ENCODE measurements at regions not wholly inside any gene's neighbourhood (a gene's known extent, or its start where the extent isn't known, plus 50 kb on each side); places are given as distances from the start of the nearest gene placed in this dataset.
A peak's percentile ranks its signal among the peaks of the same experiment; 100 is the strongest.

- H3K27ac Mint-ChIP-seq: no peak overlapping the region
- Histone ChIP-seq H3K9ac (ENCODE audit: insufficient read depth, low read length, poor library complexity, severe bottlenecking) (no peak overlapping the region), H3K27ac (ENCODE audit: low read depth in 1 of 2, low read length in 2 of 2) (no peak overlapping the region), H3K79me2 (ENCODE audit: insufficient read depth, low read length) (no peaks in the 10 kb centered on the region), H4K20me1 (ENCODE audit: insufficient read depth, low read length) (no peaks in the 10 kb centered on the region), H2AFZ (ENCODE audit: insufficient read depth, low read depth, low read length, poor library complexity, severe bottlenecking) (no peak overlapping the region), H3K9me3 (replicated peaks in 1 of 2; ENCODE audit: control insufficient read depth in 1 of 2, insufficient read depth in 1 of 2, low read length in 2 of 2) (peaks cover 4 to 6% of the 10 kb centered on the region in 2 donors), H3K4me3 (replicated peaks in 1 of 3; ENCODE audit: low read depth in 2 of 3, low read length in 3 of 3) (no peak overlapping the region), H3K27me3 (ENCODE audit: control insufficient read depth in 2 of 2, insufficient read depth in 2 of 2, low read length in 2 of 2) (no peaks in the 10 kb centered on the region), H3K4me1 (ENCODE audit: control insufficient read depth in 1 of 2, insufficient read depth in 2 of 2, low read length in 2 of 2) (no peaks in the 10 kb centered on the region), H3K4me2 (replicated peaks; ENCODE audit: extremely low read depth, low read length, poor library complexity, severe bottlenecking) (no peak overlapping the region), H3K36me3 (replicated peaks in 1 of 2; ENCODE audit: control insufficient read depth in 1 of 2, insufficient read depth in 2 of 2, low read length in 2 of 2) (no peaks in the 10 kb centered on the region)
- no peaks in the 10 kb centered on the region for H3K36me3 Mint-ChIP-seq
- TF ChIP-seq CTCF (IDR thresholded peaks at IDR 0.05): no peak
- intact Hi-C loops (cut with micrococcal nuclease): no loop called here
- H3K4me3 Mint-ChIP-seq: peak overlapping the region in 1 of 2 donors; percentile 5
- no peaks in the 10 kb centered on the region for H3K4me1 Mint-ChIP-seq
- peaks cover 10 to 22% (median 22%) of the 10 kb centered on the region in 3 donors for H3K27me3 Mint-ChIP-seq (ENCODE audit: low read depth in 3 of 3)
- 82% methylated on average over 6 of the region's 10 CpGs for WGBS (ENCODE audit: insufficient coverage)
- no peak for DNase-seq
- peaks cover 0 to 7% (median 3%) of the 10 kb centered on the region in 7 donors for H3K9me3 Mint-ChIP-seq
Observed at GRCh38 chr16:86406056-86406455, 104.3 kb upstream of the FOXF1 start.

GRCh38 chr16:86408685-86409084 lies 101.6 kb upstream of the FOXF1 start:
- Histone ChIP-seq H3K9me3 (replicated peaks in 1 of 2; ENCODE audit: control insufficient read depth in 1 of 2, insufficient read depth in 1 of 2, low read length in 2 of 2) (peaks cover 4 to 16% of the 10 kb centered on the region in 2 donors), H2AFZ (ENCODE audit: insufficient read depth, low read depth, low read length, poor library complexity, severe bottlenecking) (no peak overlapping the region), H3K4me1 (ENCODE audit: control insufficient read depth in 1 of 2, insufficient read depth in 2 of 2, low read length in 2 of 2) (no peaks in the 10 kb centered on the region), H3K4me2 (replicated peaks; ENCODE audit: extremely low read depth, low read length, poor library complexity, severe bottlenecking) (no peak overlapping the region), H3K79me2 (ENCODE audit: insufficient read depth, low read length) (no peaks in the 10 kb centered on the region), H4K20me1 (ENCODE audit: insufficient read depth, low read length) (no peaks in the 10 kb centered on the region), H3K36me3 (replicated peaks in 1 of 2; ENCODE audit: control insufficient read depth in 1 of 2, insufficient read depth in 2 of 2, low read length in 2 of 2) (no peaks in the 10 kb centered on the region), H3K4me3 (replicated peaks in 1 of 3; ENCODE audit: low read depth in 2 of 3, low read length in 3 of 3) (no peak overlapping the region), H3K27ac (ENCODE audit: low read depth in 1 of 2, low read length in 2 of 2) (no peak overlapping the region), H3K9ac (ENCODE audit: insufficient read depth, low read length, poor library complexity, severe bottlenecking) (no peak overlapping the region), H3K27me3 (ENCODE audit: control insufficient read depth in 2 of 2, insufficient read depth in 2 of 2, low read length in 2 of 2) (no peaks in the 10 kb centered on the region)
- Mint-ChIP-seq H3K27me3 (ENCODE audit: low read depth in 3 of 3) (peaks cover 4 to 19% (median 16%) of the 10 kb centered on the region in 3 donors), H3K36me3 (no peaks in the 10 kb centered on the region), H3K27ac (no peak overlapping the region), H3K4me1 (no peaks in the 10 kb centered on the region), H3K4me3 (no peak overlapping the region), H3K9me3 (peaks cover 0 to 15% (median 4%) of the 10 kb centered on the region in 7 donors)
- intact Hi-C loops (cut with micrococcal nuclease): no loop called here
- DNase-seq: no peak
- 67% methylated on average over 1 of the region's 4 CpGs for WGBS (ENCODE audit: insufficient coverage)
- TF ChIP-seq CTCF (IDR thresholded peaks at IDR 0.05): no peak
